Activated CD4-positive, alpha-beta T cell treated with anti-CD3 and anti-CD28 coated beads, Interleukin-2, Interleukin-6, amounts not matched to agents 100 ng/mL and 50 ng/mL, durations not matched to agents 16 hours and 8 hours (primary cell): ENCODE measurements at regions not wholly inside any gene's neighbourhood (a gene's known extent, or its start where the extent isn't known, plus 50 kb on each side); places are given as distances from the start of the nearest gene placed in this dataset.

Experiments
- DNase-seq: peaks from one replicate; pipeline ENCODE4 v3.0.0-alpha.2; 2020

DNA sequence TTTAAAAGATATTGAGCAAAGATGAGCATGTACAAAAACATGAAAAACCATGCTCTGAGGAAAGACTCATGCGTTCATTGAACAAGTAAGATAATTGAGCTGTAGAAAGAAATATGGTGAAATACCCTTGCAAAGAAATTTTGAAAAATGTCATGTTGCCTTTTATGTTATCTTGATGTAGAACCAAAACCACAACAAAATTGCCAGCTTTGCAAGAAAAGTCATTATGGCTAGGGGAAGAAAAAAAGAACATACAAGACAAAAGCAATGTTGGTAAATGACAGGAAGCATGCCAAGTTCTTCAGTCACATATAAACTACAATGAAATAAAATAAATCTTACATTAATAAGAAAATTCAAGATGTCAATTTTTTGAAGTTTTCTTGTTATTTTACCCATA is 368.0 kb downstream of the IRX1 start:
- DNase-seq: no peak

DNA sequence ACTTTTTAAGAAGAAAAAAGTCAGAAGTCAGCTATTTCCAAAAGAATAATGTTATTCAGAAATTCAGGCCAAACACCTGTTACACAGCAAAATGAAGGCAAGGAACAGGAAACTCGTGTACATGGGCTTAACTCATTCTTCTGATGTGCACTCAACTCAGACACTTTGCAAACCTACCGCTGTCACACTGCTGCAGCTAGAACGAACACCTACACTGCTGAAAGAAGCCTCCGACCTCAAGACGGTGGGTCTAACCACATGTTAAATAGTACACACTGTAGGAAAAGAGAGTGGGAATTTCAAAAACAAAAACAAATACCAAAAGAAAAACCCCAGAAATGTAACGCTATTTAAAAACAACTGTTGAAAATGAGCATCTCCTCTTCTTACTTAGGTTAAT is 384.5 kb downstream of the IRX1 start:
- DNase-seq: no peak

DNA sequence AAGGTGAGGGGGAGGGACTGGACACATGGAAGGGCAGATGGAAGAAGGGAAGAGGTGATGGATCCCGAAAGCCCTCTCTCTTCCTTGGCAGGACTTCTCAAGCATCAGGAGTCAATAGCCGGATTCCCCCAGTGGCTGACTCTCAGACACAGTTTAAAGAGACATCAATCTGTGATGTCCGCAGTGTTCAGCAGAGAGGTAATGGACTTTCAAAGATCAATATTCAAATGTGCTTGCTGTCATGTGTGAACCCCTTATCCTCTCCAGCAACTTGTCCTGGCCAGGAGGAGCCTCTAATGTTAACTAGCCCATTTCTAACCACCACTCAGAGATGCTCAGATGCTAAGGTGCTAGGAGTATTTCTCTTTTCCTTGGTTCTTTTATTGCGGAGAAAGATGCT is 392.2 kb downstream of the IRX1 start:
- DNase-seq: no peak

DNA sequence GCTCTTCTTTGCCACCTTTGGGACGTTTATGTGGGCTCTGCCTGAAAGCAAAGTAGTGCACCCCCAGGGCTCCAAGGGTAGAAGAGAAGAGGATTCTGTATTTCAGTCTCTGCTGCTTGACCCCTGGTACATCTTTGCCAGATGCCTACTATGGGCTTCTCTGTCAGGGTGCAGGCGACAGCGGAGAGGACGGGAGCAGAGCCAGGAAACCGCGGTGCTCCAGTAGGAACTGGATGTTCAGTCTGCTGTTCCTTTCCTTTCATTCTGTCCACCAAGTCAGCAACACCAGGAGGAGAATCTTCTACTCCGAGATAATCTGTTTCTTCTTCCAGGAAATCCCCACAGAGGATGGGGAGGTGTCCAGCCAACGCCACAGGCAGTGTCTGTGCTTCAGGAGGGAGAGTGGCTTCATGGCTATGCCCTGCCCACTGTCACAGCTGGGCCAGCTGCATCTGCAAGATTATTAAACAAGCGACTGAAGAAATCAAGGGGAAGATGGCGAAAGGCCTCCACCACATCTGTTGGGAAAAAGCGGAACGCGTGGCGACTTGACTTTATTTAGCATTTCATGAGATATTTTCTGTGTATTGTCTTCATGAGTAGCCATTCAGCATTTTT is 398.3 kb downstream of the IRX1 start:
- DNase-seq: no peak

DNA sequence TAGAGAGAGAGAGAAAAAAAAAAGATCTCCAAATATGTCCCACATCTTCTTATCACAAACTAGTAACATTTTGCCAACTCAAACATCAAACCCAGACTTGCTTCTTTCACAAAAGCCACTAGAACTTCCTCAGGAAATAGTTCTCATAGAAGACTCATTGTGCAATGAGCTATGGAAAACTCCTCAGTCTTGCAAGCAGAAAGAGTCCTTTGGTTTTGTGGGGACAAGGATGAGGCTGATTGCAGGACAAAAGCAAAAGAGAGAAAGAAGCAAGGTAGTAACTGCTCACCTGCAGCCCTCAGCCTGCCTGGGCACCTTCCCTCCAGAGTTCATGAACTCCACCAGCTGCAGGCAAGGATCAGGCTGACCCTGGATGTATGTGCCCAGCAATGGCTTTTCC is 399.0 kb downstream of the IRX1 start:
- DNase-seq: no peak

DNA sequence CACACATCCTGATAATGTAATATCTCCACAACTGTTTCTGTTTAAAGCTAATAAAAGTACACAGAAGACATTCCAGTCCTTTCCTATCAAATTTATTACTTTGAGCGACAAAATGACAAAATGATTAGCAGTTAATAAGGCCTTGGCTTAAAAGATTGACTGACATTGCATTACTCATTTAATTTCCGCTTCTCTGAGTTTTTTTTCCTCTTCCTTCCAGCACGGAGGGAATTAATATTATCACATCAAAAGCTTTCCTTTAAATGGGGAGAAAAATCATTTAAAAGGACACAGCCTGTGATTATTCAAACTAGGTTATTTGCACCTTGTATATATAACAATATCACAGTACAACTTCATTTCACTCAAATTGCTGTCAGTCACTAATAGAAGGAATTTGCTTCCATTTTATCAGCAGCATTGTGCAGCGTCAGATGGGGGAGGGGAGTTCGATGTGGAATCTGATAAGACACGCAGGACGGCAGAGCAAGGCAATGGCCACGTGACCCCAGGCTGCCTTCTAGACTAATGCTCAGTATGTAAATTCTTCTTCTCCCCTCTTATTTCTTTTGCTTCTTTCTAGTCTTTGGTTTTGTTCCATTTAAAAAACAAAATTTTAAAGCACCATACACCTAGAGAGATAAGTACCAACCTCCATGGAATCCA is 400.5 kb downstream of the IRX1 start:
- no peak for DNase-seq

DNA sequence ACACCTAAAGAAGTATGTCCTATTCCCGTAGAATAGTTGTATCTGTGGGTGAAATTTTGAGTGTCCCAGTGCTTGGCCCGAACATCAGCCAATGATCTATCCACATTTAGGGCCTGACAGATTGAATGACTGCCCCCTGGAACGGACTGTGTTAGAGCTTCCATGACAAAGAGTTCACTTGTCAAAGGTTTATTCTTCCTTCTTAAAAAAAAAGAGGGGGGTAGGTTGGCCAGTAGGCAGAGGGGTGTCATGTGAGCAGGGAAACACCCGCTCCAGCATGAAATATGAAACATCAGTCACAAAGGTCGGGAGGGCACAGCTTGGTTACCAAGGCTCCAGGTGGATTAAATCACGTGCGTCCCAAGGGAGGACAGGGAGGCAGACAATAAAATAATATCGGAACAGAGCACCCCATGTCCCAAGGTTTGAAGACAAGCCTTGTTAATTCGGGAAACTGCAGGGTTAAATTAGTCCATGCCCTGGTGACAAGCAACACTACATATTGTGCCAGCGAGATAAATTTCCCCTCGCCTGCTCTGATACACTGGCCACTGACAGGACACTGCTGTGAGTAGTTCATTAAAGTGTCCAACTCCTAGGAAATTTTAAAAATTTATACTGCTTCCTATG is 401.2 kb downstream of the IRX1 start:
- no peak for DNase-seq

DNA sequence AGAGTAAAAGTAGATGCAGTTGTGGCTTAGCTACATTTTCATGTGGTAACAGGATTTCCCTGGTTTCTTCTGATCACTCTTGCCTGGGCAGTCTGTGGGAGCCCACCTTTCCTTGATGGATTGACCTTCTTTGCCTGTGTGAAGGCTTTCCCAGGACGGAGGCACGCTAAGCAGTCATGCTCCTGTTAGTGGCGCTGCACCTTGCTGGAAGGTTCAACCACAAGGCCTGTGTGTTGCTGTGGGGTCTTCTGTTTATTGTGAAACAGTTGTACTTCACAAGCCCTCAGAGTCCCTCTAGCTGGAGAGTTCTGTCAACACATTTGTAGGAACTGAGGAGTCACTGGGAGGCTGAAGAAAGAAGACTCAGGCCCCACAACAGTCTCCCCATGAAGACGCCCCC is 402.0 kb downstream of the IRX1 start:
- no peak for DNase-seq

DNA sequence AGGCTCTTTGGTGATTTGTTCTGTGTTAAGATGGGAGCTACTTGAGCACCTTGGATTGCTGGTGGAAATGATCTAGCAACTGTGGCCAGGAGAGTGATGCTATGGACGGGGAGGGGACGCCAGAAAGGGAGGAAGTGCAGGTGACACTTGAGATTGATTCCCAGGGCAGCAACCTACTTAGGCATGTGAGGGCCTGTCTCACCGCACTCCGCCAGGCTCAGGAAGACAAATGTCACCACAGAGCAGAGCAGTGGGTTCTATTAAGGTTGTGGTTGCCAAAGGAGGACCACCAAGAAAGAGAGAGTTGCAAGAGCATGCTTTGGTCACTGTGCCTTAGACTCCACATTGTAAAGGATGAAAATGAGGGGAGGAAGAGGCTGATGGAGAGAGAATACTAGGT is 404.3 kb downstream of the IRX1 start:
- no peak for DNase-seq

DNA sequence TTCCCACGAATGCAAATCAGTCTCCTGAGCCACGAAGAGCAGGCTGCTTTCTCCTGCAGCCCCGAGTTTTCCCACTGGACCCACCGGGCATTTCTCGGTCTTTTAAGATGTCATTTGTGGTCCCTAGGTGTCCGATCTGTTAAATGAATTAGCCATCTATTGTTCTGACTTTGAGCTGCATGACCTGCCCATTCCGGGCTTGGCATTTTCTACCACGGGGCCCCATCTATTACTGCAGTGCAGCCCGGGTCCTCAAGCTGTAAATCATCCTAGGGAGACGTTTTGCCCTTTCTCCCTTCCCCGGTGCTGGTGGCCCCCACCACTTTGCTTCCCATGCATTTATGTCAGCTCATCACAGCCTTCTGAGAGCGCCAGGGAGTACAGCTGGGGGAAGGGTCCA is 405.4 kb downstream of the IRX1 start:
- DNase-seq: no peak

DNA sequence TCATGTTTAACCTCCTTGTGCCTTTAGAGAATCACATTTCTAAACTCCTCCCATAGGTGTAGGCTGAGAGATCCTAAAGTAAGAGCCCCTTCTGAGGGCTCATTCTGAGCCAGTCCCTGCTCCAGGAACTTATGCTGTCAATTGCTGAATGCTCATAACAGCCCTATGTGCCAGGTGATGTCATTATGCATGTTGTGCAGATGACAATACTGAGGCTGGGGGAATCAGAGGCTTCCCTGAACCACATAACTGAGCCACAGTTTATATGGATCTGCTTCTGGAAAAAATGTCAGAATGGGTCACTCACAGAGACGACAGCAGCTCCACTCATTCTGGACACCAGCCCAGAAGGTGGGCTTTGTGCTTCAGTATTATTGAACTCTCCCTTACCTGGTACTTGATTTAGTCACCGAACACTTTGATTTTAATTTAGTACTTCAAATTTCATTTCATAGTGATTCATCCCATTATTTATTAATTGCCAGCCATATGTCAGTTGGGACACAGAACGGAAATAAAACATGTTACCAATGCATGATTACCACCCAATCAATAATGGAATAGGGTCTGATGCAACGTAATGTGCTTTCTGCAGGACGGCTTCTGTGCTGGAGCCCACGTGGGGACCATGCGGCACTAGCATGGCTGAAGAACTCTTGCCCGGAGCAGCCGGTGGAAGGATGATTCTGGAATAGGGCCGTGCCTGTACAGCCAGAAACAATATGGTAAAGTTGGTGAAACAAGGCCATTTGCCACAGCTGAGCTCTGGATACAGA is 406.3 kb downstream of the IRX1 start:
- DNase-seq: no peak

DNA sequence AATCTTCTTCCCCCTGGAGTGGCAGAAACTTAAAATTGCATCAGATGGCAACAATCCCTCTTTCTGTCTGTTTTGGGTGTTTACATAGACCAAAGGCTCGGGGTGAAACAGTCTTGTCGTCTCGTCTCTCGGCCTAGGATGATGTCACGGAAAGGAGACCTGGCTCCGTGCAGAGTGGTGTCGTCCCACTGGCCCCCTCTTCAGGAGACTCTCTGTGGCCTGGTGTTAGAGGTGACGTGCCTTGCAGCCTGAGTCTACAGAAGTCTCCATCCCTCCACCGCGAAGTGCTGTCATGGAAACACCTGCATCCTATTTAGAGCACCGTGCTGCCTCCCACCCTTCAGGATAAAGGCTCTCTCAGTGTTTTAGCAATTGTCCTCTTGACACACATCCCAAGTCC is 409.7 kb downstream of the IRX1 start:
- DNase-seq: no peak

DNA sequence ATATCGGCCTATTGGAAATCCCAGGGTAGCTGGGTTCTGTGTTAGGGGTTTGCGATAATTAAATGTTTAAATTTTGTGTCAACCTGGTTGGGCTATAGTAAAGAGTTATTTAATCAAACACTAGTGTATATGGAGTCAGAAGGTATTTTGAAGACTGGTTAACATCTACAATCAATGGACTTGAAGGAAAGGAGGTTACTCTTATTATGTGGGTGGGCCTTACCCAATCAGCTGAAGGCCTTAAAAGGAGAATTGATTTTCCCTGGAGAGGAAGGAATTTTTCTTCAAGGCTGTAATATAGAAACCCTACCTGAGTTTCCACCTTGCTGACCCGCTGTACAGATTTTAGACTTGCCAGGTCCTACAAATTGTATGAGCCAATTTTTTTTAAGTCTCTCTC is 411.4 kb downstream of the IRX1 start:
- DNase-seq: no peak

DNA sequence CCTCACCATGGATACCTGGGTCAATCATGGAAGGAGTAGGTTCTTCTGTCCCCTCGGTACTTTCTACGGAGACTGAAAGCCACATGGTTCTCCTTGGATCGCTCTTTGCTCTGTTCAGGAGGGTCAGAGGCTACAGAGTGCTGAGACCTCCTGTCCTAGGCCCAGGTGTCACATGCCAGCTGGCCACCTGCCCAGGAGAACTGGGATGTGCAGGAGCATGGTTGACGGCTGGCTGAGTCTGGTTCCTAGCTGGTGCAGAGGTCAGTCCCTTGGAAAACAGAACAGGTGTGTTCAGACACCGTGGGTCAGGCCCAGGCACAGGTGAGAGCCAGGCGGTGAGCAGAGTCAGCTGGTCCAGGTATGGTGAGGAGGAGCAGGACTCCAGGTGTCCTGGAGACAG is 416.3 kb downstream of the IRX1 start:
- no peak for DNase-seq

DNA sequence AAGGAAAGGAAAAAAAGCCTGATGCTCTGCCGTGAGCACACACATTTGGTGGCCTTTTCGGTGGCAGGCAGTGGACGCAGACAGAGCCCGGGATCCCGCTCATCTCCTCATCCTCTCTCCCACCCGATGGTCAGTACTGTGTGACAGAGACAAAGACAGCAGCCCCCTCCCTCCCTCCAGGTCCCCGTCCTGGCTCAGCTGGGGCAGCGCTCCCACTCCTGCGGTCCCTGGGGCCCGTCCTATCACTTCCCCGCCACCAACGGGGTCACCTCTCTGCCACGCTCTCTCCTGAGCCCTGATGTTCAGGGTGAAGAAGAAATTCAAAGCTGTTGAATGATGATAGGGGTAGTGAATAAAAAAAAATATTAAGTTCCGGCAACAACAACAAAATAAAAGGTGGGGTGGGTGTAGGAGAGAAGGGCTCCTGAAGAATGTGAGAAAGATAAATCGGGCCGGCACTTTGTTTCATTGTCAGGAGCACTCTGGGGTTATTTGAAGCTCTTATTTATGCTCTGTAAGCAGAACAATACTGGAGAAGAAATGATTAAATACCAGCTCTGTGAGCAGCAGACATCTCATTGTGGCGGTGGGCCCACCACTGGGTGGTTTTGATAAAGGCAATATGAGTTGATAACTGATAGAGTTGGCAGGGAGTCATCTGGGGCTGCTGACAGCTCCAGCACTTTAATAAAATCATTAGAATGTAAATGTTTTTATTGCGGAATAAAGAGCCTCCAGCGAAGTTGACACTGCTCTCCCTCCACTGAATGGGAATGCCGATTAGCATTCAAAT is 417.7 kb downstream of the IRX1 start:
- no peak for DNase-seq

DNA sequence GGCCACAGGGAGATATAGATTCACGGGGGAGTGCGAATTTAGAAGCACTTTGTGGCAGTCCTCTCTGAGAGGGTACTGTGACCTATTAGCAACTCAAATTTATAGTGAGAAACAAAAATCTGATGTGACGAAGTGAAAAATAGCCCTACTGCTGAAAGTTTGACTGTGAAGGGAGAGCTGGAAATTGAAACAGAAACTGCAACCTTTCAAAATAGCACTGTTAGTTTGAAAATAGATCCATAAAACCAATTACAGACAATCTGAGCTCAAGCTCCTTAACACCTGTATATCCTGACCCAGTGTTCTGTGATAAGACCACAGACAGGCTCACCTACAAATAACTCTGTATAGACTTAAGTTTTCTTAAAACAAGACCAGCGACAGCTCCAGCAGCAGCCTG is 420.1 kb downstream of the IRX1 start:
- no peak for DNase-seq

DNA sequence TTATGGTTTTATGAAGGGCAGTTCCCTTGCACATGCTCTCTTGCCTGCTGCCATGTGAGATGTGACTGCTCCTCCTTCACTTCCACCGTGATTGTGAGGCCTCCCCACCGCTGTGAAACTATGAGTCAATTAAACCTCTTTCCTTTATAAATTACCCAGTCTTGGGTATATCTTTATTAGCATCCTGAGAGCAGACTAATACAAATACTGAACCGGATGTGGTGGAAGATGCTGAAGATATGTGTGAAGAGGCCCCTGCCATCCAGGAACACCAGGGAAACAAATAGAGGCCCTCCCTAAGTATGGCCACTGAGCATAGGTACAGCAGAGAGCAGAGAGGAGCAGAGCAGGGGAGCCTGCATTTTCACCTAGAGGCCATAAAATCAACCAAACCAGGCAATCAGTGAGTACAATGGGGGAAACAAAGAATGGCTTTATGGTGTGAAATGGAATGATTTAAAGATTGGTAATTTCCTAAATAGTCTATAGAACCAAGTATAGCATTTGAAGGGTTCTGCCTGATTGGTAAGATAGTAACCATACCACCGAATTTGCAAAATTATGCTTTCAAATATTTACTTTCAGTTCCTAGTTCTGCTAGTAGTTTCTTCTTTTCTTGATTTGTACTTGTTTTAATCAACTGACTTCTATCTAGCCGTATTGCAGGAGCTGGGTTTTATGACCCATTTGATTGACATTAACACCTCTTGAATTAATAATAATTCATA is 421.6 kb downstream of the IRX1 start:
- DNase-seq: no peak

DNA sequence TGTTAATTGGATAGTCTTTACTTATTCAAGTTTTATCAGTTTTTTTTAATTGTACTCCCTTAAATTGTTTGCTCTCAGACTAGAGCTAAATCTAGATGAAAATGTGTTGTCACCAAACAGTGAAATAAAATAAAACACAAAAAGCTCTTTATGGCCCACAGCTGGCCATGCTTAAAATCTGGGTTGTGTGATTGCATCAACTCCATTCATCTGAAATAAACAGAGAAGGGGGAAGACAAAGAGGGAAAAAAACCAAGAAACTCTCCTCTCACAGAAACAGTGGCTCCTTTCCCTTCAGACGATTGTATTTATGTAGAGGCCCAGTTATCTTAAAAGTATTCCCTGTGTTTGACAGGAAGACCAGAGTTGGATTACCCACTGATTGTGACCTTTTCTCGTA is 422.4 kb downstream of the IRX1 start:
- DNase-seq: no peak

DNA sequence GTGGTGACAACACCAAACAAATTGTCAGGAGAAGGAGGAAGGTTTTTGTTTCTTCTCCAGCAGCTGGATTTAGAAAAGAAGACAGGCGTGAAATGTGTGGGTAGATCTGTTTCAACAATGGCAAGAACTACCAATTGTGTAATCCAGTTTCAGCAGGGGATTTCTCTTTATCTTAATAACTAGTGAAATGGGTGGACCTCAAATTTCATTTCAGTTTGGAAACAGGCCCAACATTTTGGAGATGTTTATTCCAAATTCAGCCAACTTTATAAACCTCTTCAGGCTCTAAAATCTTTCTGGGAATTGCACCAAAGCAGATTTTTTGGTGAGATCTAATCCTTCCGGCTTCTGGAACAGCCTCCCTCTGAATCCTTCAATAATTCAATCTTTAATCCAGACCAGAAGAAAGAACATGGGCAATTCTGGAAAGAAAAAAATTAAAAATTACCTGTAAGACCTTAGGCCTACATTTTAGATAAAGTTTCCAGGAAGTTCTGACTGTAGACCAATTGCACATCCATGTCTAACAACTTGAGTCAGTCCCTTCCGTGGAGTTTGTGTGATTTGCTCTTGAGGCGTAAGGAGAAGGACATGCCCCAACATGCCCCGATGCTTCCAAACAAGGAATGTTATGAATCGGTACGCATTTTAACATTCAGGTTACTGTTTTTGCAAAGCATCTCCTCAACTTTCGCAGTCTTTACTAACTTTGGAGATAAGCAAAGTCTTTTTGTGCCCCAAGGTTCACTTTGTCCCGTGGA is 423.6 kb downstream of the IRX1 start:
- no peak for DNase-seq

DNA sequence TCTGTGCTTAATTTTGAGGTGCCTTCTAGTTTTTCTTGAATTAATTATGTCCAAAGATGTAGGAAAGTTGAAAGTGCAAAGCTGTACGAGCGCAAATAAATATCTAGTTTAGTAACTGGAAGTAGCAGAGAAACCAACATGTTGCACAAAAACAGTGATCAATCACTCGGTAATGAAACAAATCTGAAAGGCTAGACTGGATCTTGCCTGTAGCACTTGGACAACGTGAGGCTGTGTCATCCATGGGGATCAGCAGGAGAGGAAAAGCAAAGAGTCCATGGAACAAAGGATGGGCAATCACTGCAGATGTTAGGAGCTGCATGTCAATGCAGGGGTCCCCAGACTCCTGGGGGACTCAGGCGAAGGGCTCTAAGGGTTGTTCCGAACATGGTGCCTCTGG is 424.2 kb downstream of the IRX1 start:
- no peak for DNase-seq

DNA sequence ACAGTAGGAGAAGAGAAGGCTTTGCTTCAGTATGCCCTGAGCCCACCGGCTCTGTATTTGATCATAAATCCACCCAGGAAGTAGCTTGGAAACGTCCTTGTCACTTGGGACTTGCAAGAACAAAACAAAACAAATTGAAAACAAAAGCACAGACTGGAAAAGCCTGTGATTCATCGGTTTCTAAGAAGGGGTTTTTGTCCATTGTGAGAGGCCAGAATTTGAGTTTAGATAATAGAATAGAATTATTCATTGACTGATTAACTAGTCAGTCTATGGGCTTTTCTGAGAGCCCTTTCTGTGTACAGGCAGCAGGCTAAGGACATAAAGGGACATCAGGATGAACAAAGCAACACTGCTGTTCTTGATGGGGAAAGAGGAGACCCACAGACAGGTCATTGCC is 424.8 kb downstream of the IRX1 start:
- DNase-seq: no peak
